ENCODE measurements at regions not wholly inside any gene's neighbourhood (a gene's known extent, or its start where the extent isn't known, plus 50 kb on each side); places are given as distances from the start of the nearest gene placed in this dataset.

DNA sequence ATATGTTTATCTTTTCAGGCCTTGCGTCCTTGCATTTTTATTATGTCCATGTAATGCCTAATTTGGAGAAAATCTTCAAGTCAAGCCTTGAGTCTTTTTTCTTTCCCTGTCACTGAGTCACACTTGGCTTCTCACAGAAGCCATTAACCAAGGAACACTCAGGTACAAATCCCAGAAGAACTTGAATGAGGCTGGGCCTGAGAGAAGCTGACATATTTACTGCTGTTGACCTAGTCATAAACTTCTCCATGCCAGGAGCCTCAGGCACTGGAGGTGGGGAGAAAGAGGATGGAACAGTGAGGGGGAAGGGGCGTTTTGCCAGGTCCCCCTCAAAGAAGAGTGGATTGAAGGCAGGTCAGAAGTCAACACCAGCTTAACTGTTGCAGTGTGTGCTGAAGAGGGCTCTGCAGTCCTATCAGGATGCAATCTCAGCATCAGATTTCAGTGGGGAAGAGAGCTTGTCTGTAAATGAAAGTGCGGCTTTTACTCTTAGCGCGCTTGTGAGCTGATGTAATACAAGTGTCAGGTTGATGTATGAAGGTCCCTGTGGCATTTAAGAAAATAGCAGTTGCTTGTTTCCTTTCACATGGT, 526.0 kb downstream of the ETS1 start:
- no peak for DNase-seq

DNA sequence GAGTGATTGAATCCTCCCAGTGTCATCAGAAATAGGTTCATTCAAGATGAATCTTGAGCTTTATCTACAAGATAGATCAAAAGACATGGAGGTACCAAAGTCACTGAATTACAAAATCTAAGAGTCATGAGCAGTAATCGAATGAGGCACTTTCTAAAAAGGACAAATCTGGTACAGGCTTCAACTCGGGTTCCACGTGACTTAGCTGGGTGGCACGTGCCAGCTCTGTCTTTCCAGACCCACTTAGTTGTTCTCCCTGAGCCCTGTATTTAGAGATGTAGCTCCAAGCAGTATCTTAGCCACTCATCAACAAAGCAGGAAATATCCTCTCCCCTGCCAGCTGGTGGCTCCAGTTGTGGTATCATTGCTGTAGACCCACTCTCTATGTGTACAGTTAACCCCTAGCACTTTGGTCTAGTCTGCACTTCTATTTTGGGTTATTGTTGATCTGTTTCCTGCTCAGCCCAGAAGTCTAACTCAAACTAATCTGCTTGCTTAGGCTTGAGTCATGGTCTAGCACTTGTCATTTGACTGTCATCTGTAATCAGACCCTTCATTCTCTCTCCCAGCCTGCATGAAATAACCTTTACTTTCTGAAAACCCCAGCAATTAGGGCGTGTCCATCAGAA, 528.7 kb downstream of the ETS1 start:
- DNase-seq, result no peak

DNA sequence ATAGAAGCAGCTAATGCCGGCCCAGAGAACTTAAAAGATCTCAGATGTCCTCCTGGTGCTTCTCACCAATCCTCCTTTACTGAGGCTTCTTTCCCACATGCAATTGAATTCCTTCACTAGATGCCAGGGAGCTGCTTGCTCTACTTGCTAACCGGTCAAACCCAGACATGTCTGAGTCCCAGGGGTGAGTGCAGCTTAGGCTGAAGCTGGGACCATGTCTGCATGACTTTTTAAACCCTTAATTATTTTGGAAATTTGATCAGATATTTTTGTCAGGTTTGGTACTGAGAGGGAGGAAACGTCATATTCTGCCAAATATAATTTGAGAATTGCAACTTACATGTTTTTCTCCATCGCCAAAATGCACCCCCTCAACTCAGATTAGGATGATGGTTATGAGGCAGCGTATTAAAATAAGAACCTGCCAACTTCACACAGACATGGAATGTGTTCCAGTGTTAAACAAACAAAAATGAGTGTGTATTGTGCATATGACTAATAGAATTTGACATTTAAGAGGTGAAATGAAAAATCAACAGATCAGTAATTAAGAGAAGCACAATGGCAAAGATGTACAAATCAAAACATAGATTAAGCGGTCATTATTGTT, 529.5 kb downstream of the ETS1 start:
- DNase-seq, result no peak

DNA sequence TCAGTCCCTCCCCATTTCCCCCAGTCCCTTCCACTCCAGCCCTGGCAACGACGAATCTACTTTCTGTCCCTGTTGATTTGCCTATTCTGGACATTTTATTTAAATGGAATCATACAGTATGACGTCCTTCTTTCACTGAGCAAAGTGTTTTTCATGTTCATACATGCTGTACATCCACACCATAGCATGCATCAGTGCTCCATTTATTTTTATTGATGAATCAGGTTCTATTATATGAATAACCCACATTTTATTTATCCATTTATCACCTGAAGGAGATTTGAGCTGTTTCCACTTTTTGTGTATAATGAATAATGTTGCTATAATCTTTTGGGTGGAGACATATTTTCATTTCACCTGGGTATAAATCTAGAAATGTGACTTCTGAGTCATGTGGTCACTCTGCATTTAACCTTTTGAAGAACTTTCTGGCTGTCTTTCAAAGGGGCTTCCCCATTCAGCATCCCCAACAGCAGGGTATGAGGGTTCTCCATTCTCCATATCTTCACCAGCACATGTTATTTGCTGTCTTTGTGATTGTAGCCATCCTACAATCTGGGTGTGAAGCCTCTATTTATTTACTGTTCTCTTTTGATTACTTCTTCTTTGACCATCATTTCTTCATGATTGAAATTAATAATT, 531.7 kb downstream of the ETS1 start:
- no peak for DNase-seq

DNA sequence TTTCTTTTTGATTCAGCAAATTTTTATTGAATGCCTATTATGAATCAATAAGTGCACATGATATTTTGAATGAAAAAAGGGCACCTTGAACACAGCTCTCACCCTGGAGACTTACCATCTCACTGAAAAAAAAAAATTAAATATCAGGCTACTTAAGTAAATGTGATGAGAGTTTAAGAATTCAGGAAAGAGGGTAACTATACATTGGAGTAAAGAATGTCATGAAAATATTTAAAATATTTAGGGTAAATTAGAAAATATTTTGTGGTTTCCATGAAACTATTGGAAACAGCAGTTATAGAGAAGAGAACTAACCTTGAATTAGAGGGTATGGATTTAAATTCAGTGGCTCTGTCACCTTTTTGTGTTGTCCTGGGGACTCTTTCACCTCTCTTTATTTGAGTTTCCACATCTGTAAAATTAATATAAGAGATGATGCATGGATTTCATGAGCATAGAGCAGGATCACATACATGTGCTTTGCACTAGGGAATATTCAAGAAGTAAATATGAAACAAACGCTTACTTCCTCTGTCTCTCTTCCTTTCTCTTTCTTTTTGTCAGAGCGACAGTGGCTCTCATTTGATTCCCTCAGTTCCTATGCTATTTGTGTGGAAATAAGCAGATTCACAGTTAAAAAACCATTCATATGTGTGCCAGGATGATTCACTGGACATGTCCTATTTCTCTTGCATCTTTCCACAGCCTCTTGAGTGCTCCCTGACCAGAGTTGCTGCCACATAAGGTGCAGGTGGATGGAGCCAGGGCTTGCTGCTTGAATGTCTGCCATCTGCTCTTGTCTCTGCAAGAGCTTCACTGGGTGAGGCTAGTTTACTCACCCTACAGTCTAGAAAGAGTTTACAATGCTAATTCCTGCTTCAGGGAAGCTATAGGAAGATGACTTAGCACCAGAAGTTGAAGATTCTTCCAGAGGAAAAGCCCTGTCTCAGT, 533.1 kb downstream of the ETS1 start:
- no peak for DNase-seq

DNA sequence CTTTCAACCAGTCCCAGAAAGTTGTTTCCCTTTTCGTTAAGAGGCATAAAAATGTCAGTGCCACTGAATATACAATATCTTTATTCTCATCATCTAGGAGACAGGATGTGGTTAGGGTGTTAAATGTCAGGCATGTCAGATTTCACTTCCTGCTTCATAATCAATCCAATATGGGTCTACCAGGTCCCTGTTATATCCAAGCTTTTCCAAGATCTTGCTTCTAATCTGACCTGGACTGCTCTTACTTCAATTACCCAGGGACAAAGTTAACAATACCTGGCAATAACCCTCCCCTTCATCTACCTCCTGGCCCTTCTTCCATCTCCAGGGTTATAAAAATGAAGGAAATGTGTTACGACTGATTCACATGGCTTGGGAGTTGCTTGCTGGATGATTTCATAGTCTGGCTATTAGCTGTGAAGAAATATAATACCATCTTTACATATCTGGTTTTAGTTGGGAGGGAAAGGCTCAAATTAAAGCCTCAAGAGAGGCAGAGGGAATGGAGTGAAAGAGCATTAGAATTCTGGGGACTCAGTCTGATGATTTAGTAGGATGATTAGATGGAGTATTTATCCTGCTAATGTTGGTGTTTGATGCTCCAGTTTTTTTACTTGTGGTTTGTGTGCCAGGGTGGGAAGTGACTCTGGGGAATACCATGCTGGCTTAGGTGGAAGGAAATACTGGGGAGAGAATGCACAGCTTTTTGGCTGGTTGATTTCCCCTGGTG, 534.3 kb downstream of the ETS1 start:
- peak in 1 of 2 donors; percentile 58 for DNase-seq

DNA sequence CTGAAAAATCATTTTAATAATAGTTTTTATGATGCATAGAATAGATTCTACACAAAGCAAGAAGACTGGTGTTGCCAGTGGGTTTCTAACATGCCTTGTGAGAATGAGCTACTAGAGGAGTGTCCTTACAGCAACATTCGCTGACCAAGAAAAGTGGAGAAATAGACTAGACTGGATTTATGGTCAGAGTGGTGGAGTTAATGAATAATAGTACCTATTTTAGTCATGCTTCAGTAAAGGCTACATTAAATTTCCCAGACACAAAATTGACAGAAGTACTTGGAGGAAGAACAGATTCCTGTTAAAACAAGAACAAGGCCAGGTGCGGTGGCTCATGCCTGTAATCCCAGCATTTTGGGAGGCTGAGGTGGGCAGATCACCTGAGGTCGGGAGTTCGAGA, 539.2 kb downstream of the ETS1 start:
- no peak for DNase-seq

DNA sequence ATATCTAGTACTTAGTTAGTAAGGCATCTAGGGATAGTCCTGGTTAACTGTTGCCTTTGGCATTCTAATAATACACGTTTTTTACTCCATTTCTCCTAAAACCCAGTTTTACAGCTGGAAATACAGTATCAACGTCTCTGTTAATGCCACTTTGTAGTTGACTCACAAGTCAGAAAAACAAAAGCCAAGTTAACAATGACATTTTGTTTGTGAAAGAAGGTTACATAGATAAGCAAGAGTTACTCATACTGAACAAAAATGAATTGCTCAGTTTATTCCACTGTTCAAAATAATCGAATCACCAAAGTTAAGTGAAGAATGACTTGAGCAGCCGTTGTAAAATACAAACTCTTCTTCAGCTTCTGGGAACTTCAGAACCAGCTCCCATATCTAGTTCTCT, 540.3 kb downstream of the ETS1 start:
- DNase-seq, result no peak

DNA sequence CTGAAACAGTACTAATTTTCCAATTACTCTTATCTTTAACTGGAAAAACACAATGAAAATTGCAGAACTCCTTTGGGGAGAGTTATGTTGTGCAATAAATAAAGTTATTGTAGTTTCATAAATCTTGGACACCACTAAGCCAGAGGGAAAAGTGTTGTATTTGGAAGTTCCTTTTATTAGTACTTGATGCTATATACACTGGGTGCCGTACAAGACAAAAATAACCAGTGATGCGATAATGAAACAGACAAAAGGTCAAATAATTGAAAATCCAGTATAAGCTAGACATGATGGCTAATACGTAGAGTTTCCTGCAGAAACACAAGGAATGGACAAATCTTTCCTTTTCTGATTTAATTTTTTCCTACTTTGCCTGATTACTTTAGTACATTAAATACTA, 541.1 kb downstream of the ETS1 start:
- no peak for DNase-seq

DNA sequence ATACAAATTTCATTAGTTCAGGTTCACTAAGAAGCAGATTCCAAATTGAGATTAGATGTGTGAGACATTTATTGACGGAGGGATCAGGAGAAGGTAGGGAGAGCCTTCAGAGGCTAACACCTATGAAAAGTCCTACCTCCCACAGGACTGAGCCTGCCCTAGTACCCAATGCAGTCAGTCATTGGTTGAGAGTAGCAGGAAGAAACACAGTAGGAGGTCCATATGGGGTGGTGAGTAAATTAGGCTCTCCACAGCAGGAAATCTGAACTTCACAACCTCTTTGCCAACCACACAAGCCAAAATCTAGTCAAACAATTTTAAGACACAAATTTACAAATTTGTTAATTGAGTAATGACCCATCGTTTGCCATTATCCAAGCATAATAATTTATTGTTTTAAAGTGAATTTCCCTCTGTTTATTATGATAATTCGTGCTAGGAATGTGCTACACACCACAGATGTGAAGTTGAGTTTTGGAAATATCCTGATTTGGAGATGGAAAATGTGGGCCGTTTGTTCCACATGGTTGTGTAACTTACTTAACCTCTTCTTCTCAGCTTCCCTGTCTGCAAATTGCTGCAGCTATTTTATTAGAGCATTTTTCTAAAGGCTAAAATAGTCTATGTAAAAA, 542.1 kb downstream of the ETS1 start:
- no peak for DNase-seq

DNA sequence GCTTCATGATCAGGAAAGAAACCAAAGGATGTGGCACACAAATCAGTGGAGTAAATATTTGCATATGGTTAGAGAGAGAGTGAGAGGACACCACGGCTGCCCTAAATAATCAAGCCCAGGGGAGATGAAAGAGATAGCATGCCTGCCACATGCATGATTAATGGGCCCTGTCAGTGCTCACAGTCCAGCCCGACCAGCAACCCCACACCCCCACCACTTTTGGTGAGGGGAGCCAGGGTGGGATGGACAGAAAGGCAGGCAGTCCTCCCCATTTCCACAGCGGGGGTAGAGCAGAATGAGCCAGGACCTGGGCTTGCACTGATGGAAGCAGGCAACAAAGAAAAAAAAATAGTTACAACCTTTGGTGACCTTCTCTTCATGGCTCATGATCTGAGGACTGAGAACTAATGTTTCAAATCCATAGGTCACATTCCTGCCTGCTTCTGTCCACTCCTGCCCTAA, 545.0 kb downstream of the ETS1 start:
- DNase-seq, result no peak

DNA sequence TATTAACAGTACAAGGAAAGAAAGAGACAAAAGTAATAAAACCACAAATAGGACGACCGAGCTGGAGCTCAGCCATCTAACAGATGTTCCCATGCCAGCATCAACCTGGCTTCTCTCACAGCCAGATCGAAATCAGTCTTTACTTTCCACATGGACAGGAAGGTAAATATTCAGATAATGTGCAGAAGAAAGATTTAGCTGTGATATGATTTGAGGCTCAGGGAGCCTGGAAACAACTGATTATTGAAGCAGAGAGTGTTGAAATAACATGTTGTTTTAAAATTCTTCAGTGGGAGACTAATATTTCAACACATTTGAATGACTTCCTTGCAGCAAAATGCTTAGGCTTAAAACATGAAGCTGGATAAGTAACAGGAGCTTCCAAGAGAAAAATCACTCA, 546.8 kb downstream of the ETS1 start:
- DNase-seq, result no peak

DNA sequence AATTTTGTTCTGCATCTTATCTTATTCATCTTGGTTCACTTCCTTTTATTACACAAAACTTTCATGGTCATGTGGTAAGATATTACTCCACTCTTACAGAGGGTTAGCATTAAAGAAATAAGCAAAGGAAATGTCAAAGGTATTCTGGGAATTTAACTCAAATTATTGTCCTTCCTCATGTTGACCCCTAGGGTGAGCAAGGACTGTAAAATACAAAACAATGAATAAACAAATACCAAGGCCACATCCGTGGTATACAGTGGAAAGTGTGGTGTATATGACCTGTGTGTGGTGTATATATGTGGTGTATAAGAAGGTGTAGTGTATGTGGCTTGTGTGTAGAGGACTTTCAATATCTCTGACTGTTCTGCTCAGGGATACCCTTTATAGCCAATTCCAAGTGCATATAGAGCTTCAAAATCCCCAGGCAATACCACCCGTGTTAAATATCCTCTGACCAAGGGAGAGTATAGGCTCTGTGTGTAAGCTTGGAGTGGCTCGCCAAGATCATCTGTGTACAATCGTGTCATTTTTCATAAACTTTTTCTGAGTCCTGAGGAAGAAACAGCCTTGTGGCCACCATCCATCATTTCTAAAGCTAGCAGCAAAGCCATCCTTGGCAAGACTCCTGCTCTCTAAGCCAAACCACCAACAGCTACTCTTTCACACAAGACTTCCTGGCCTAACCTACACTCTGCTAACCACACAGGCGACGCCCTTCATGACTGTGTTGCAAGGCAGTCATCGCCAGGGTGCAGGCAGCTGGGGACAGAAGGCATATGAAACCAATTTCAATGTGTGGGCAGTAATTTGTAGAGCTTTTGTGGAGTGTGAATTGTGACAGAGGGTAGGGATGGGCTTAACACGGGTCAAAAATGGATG, 548.0 kb downstream of the ETS1 start:
- DNase-seq, result peak; percentile 82 to 84

DNA sequence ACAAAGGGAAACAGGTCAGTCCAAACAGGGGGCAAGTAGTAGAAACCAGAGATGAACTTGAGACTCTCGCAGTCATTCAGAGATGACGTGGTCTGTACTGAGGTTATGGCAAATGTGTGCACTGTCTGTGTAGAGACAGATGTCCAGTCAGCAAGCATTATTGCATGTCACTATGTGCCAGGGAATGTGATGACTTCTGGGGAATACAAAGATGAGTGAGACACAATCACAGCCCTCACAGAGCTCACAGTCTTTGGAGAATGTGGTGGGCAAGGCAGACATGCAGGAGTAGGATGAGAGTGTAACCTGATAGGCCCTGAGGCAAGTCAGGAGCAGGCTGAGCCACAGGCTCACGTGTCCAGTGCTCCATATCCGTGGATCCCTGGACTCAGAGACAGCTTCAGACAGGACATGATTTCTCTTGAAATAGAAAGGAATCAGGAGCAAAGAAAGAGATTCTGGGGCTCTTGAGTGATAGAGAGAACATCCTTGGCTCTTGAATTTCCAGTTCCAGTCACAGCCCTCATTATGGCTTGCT, 550.7 kb downstream of the ETS1 start:
- DNase-seq, result no peak

DNA sequence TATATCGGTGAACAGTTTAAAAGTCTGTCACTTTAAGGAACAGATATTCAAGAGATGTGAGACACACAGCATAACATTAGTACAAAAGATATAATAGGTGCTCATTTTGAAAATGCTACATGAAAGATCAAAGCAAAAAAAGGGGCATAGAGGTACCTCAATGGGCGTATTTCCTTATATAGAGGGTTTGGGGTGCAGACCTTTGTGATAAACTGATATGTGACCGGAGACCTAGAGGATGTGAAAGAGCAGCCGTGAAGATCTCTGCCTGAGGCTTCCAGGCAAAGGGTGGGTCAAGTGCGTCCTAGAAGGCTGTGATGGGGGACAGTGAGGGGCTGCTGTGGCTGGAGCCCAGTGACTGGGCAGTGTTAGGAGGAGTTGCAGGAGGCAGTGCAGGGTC, 551.4 kb downstream of the ETS1 start:
- DNase-seq, result no peak

DNA sequence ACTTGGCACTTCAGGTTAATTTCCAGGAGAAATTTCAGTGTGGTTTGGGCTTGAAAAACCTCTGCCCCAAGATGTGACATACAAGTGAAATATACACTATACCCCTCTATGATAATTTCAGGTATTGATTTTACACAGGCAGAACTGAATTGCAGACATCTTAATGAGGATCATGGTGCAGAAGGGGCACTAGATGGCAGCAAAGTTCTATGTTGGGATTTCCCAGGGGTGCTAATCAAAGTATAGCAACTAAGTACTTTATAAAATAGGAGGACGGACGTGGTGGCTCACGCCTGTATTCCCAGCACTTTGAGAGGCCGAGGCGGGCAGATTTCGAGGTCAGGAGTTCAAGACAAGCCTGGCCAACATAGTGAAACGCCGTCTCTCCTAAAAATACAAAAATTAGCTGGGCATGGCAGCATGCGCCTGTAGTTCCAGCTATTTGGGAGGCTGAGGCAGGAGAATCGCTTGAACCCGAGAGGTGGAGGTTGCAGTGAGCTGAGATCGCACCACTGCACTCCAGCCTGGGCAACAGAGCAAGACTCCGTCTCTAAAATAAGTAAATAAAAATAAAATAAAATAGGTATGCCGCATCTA, 555.7 kb downstream of the ETS1 start:
- peak; percentile 75 to 82 for DNase-seq

DNA sequence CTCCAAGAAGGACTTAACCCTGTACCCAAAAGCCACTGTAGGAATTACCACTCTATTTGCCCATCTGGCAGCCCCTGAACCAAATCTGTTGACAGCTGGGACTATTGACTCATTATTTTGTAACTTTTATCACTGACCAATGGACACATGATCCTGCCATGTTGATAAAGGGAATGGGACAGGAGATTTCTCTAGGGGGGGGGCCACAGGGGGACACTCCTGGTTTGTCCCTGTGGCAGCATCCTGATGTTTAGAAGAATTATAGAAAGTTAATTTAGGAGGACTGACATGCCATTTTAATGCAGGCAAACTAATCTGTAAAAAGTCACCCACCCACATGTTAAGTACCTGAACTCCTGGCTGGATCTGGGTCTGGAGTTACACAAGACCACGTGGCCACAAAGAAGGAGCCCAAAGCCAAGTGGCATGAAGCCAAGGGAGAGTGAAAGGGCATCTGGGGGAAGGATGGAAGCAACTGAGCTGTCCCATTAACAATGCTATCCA, 558.1 kb downstream of the ETS1 start:
- DNase-seq, result no peak

DNA sequence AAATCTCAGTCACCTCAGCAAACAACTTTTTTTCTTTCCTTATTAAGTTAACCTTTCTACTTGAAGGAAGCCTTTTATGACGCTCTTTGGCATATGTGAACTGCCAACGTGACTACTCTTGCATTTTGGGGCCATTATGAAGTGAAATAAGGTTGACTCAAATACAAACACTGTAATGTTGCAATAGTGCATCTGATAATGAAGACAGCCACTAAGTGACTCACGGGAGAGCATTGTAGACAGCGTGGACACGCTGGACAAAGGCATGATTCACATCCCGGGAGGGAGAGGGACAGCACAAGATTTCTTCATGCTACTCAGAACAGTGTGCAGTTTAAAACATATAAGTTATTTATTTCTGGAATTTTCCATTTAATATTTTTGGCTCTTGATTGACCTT, 560.8 kb downstream of the ETS1 start:
- no peak for DNase-seq

DNA sequence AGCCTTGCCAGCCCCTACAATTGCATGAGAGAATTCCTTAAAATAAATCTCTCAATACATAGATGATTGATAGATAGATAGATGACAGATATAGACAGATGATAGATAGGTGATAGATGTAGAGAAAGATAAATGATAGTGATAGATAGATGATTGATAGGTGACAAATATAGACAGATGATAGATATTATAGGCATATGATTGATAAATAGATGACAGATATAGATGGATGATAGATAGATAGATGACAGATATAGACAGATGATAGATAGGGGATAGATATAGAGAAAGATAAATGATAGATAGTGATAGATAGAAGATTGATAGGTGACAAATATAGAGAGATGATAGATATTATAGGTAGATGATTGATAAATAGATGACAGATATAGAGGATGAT, 564.6 kb downstream of the ETS1 start:
- DNase-seq, result no peak

DNA sequence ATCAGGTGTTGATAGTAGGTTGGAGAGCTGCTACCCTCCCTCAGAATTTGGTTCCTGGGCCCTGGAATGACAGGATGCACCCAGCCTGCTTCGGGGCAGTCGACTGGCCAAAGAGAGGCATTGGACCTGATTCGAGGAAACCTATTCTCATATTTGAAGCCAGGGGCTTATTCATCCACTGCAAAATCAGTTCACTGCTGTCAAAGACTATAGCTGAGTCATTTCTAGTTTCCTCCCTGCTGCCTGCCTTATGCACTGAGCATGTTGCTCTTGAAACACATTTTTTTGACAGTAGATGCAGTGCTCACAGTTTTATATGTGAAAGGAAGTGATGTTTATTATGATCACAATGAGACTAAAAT, 565.4 kb downstream of the ETS1 start:
- DNase-seq, result no peak

Data from CD4-positive, alpha-beta T cell treated with Interleukin-4 for 1 hour (primary cell).